GM19467 (cell line): ENCODE measurements at regions not wholly inside any gene's neighbourhood (a gene's known extent, or its start where the extent isn't known, plus 50 kb on each side); places are given as distances from the start of the nearest gene placed in this dataset.

Experiments
- ATAC-seq: cut with Tn5 transposase; IDR thresholded peaks from one replicate; pipeline ENCODE4 v1.9.1; 2021; ENCODE audit warnings: mild to moderate bottlenecking, moderate library complexity; ENCODE audit not compliant: unreplicated experiment

GRCh38 chr15:81987628-81988027 is 58.2 kb downstream of the MEX3B start:
- ATAC-seq, result no peak

DNA sequence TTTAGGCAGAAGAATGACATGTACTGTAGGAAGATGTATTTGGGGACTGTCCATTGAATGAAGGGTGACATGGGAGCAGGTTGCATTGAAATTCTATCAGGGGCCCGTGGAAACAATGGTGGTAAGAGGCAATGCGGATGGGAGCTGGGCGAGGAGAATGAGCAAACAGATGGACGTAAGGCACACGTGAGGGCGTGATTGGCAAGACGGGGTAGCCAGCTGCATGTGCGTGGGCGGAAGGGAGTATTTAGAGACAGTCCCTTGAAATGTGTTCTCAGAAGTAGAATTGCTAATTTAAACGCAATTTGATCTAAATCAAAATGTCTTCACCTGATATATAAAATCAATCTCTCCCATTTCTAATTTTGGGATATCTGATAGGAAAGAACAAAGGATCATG is 62.3 kb downstream of the MEX3B start:
- ATAC-seq, result no peak

DNA sequence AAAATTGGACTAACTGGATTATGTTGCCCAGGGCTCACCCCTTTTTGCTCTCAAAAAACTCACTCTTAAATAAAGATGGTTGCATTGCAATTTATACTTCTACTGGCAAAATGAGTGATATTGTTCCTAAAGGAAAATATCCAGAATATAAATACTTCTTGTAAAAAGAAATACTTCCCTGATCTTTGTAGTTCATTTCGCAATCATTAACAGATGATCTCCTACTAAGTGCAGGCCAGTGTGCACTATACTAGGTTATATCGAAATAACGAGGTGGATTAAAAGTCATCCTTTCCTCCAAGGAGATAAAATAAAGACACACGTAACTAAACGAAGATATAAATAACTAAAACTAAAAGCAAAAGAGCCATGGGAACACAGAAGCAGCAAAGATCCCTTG is 63.0 kb downstream of the MEX3B start:
- no peak for ATAC-seq

GRCh38 chr15:81981908-81982307 is 63.9 kb downstream of the MEX3B start:
- ATAC-seq, result no peak

DNA sequence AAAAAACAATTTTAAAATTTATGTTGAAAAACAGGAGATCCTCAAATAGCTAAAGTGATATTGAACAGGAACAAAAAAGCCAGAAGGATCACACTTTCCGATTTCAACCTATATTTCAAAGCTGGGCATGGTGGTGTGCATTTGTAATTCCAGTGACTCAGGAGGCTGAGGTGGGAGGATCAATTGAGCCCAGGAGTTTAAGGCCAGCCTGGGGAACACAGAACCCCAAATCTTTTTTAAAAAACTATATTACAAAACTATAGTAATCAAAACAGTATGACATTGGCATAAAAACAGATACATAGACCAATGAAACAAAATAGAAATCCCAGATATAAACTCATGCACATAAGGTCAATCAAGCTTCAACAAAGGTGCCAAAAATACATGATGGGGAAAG is 68.4 kb downstream of the MEX3B start:
- ATAC-seq, result no peak

- no peak for ATAC-seq
Observed at GRCh38 chr15:81968691-81969090, 77.1 kb downstream of the MEX3B start.

GRCh38 chr15:81966631-81967030 is 79.2 kb downstream of the MEX3B start:
- ATAC-seq, result no peak

DNA sequence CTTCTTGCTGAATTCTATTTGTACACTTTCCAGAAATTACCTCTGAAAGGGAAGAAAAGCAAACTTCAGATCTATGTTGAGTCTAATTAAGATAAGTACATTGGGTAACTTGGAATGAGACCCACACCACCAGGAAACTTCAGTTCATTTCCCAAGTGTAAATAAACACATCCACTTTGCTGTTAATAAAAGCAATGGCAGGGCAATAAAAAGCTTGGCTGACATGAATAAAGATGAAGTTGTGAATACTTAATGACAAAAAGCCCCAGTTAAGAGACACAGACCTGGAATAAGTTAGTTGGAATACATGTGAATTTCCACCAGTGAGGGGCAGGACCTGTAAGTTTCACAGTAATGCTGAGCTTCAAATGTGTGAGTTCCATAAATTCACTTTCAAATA is 83.3 kb downstream of the MEX3B start:
- ATAC-seq, result no peak

GRCh38 chr15:81959196-81959595 is 86.6 kb downstream of the MEX3B start:
- no peak for ATAC-seq

DNA sequence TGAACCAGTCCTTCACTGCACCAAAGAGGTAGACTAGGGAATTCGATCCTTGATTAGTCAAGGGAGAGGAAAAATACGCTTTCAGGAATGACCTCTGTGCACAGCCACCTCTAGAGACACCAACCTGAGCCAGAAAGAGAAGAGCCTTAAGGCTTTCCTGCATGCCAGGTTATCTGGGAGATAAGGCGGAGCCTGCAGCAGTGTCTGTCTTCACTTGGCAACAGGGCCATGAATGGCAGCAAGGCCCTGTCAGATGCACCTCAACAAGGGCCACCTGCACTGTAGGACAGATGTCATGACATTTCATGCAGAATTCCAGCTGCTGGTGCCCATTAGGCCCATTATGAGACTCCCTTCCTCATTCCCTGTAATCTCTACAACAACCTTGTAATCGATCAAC is 88.1 kb downstream of the MEX3B start:
- no peak for ATAC-seq

DNA sequence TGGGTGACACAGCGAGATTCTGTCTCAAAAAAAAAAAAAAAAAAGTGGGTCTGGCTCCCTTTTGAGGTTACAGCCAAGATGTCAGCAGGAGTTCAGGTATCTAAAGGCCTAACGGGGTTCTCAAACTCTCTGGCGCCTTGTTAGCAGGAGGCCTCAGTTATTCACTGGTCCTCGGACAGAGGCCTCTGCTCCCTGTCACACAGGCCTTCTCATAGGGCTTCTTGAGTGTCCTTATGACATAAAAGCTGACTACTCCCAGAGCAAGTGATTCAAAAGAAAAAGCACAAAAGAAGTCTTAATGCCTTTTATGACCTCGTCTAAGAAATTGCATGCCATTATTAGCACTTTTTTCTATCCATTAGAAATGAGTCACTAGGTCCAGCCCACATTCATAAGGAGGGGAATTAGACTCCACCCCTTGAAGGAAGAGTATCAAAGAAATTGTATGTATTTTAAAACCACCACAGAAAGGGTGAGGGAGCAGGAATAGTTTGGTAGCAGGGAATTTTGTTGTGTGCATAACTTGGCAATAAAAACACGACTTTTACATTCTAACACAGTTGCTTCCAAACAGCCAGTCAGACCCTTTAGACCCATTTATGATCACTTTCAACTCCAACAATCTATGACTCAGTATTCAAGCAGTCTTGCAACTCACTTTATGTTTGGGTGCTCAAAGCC is 90.3 kb downstream of the MEX3B start:
- ATAC-seq, result no peak

DNA sequence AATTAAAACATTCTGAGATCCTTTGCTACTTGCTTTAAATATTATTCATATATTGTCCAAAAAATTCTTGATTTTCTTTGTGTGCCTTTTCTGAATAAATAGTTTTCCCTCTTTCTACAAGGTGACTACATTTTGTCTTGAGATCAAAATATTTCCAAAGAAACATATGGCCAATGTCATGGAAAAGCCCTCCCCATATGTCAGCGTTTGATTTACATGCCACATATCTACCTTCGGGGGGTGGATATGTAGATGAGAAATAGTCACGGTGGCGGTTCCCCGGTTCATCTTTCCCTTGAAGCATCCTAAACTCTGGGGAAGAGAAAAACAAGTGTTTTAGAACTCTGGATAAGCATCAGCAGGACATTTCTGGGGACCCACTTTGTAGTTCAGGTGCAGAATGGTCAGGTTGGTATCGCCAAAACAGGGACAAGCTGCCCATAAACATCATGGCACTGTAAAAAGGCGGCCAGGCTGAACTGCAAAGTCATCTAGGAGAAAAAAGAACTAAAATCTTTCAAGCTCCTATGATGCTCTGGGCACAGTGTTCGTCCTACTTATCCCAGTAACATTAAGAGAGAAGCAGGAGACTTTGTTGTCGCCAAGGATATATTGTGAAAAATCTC is 91.5 kb downstream of the MEX3B start:
- no peak for ATAC-seq

- no peak for ATAC-seq
Observed at GRCh38 chr15:81950841-81951414, 94.9 kb downstream of the MEX3B start.

GRCh38 chr15:81948751-81949150 is 97.1 kb downstream of the MEX3B start:
- no peak for ATAC-seq

DNA sequence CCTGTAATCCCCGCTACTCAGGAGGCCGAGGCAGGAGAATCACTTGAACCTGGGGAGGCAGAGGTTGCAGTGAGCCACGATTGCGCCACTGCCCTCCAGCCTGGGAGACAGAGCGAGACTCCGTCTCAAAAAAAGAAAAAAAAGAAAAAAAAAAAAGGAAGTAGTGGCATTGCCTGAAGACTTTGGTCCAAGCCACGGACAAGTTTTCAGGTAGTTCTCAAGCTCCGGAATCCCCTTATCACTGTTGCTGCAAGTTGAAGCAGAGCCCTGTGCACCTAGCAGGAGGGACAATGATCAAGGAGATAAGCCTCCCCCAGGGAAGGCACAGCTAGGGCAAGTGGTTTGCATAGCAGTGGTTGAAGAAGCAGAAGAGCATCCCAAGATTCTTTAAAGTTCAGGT is 97.6 kb downstream of the MEX3B start:
- no peak for ATAC-seq

DNA sequence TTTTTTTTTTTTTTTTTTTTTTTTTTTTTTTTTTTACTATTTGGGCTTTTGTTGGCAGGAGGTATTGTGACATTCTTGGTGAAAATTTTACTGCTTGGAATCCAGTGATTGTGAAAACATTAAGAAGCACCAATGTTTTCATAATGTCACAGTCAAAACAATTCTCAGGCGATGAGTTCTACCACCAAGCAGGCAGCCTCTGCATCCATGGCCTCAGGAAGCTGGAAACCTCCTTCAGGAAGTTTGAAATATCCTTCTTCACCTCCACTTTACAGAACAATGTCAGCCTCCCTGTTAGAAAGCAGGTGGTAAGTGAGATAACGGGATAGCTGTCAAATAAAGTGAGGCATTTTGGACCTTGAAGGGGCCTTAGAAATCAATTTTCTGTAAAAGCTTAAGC is 98.3 kb downstream of the MEX3B start:
- ATAC-seq, result no peak

DNA sequence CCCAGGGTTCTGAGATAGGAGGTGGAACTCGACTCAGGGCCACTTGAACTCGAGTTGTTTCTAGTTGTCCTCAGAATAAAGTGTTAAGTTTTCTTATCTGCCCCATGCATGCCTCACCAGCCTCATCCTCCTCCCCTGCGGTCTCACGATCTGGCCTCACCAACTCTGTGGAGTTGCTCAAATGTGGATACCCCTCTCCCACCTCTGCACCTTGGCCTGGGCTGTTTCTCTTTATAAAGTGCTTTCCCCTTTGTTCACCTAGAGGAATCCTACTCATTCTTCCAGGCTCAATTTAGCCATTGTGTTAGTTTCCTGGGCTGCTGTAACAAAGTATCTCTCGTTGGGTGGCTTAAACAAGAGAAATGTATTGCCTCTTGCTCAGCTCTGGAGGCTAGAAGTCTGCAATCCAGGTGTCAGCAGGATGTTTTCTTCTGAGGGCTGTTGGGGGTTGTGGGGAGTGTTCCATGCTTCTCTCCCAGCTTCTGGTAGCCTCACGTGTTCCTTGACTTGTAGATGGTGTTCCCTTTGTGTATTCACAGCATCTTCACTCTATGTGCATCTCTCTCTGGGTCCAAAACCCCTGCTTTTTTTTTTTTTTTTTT is 100.7 kb downstream of the MEX3B start:
- no peak for ATAC-seq

GRCh38 chr15:81942655-81943195 is 103.1 kb downstream of the MEX3B start:
- no peak for ATAC-seq

DNA sequence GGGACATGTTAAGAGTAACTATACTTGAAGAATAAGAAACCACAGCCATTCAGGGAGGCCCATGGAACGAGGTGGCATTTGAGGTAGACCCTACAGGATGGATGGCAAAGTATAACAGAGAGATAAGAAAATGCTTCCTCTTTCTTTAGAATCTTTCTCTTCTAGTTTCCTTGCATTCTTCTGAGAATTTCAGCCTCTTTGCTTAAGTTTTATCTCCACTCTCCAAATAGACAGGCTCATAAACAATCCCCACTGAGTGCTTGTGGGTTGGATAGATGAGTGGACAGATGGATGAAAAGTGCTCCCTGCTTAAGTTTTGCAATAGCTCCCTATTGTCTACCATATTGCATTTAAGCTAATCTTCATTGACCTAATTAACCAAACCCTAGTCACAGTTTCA is 103.7 kb downstream of the MEX3B start:
- no peak for ATAC-seq

- no peak for ATAC-seq
Observed at GRCh38 chr15:81941479-81941878, 104.3 kb downstream of the MEX3B start.

- ATAC-seq, result no peak
Observed at GRCh38 chr15:81940467-81941451, 105.1 kb downstream of the MEX3B start.
